PC-3 (cell line): ENCODE measurements at regions not wholly inside any gene's neighbourhood (a gene's known extent, or its start where the extent isn't known, plus 50 kb on each side); places are given as distances from the start of the nearest gene placed in this dataset.

ENCODE experiments used
- ATAC-seq: fragments of 200-7000 bp; cut with Tn5 transposase; 2 replicates; pipeline ENCODE4 v1.9.1; 2020; ENCODE audit warnings: mild to moderate bottlenecking, moderate library complexity
- BruUV-seq: library from RNA; stranded (reverse); fragments of 400-500 nt; replicated peaks from 2 replicates; lab custom pipeline; 2021; lab: Mats Ljungman, UMichigan
- CTCF ChIA-PET: fragments of 300-600 bp; sonication (Branson Sonifier 250); formaldehyde crosslinking; loops from one replicate; lab custom pipeline; 2022; ENCODE audit warnings: antibody characterized with exemption; lab: Charles Lee
- POLR2A ChIA-PET: fragments of 300-600 bp; sonication (Branson Sonifier 250); formaldehyde crosslinking; loops from one replicate; lab custom pipeline; 2022; ENCODE audit warnings: antibody characterized with exemption; ENCODE audit not compliant: unreplicated experiment; lab: Charles Lee
- DNase-seq: peaks from one replicate; pipeline ENCODE4 v3.0.0-alpha.2; 2015
- H2AFZ ChIP-seq: fragments of 300-600 bp; sonication (generic); 2 replicates; pipeline ENCODE4 v1.6.0; 2016; ENCODE audit warnings: antibody characterized with exemption, low read length
- H3F3A ChIP-seq: fragments of 300-600 bp; sonication (generic); one replicate; pipeline ENCODE4 v1.6.0; 2017; ENCODE audit warnings: antibody characterized with exemption, low read length, control low read depth, mild to moderate bottlenecking; ENCODE audit not compliant: unreplicated experiment
- H3K27ac ChIP-seq: fragments of 300-600 bp; sonication (generic); 2 replicates; pipeline ENCODE4 v1.5.1; 2016; ENCODE audit warnings: mild to moderate bottlenecking, low read length
- H3K27me3 ChIP-seq: fragments of 300-600 bp; sonication (generic); 2 replicates; pipeline ENCODE4 v1.6.1; 2016; ENCODE audit warnings: low read length, mixed read lengths
- H3K36me3 ChIP-seq: fragments of 300-600 bp; sonication (generic); 2 replicates; pipeline ENCODE4 v1.6.1; 2016; ENCODE audit warnings: low read depth, mixed run types, low read length, mixed read lengths
- H3K4me1 ChIP-seq: fragments of 300-600 bp; sonication (generic); 2 replicates; pipeline ENCODE4 v1.5.1; 2016; ENCODE audit warnings: low read length; ENCODE audit not compliant: insufficient read depth
- H3K4me2 ChIP-seq: fragments of 300-600 bp; sonication (generic); 2 replicates; pipeline ENCODE4 v1.6.0; 2016; ENCODE audit warnings: low read length
- H3K4me3 ChIP-seq: fragments of 300-600 bp; sonication (generic); 2 replicates; pipeline ENCODE4 v1.5.1; 2016; ENCODE audit warnings: mild to moderate bottlenecking, low read length, mixed read lengths
- H3K79me2 ChIP-seq: fragments of 300-600 bp; sonication (generic); 2 replicates; pipeline ENCODE4 v1.6.1; 2017; ENCODE audit warnings: low read length, mixed read lengths
- H3K9ac ChIP-seq: fragments of 300-600 bp; sonication (generic); 2 replicates; pipeline ENCODE4 v1.6.0; 2016; ENCODE audit warnings: mild to moderate bottlenecking, low read length
- H3K9me2 ChIP-seq: fragments of 300-600 bp; sonication (generic); replicated peaks from 2 replicates; pipeline ENCODE4 v1.6.1; 2016; ENCODE audit warnings: mixed run types, low read length, mixed read lengths
- H3K9me3 ChIP-seq: fragments of 300-600 bp; sonication (generic); 2 replicates; pipeline ENCODE4 v1.6.1; 2016; ENCODE audit warnings: low read length, mixed read lengths
- H4K20me1 ChIP-seq: fragments of 300-600 bp; sonication (generic); 2 replicates; pipeline ENCODE4 v1.6.1; 2016; ENCODE audit warnings: low read length, mixed read lengths
- CTCF ChIP-seq: fragments of 300-600 bp; sonication (generic); conservative IDR thresholded peaks from 2 replicates; pipeline ENCODE4 v1.5.1; 2017; ENCODE audit warnings: antibody characterized with exemption, low read depth, mild to moderate bottlenecking, low read length
- EZH2 ChIP-seq: fragments of 300-600 bp; sonication (generic); IDR thresholded peaks from one replicate; pipeline ENCODE4 v1.6.1; 2017; ENCODE audit warnings: antibody characterized with exemption, mild to moderate bottlenecking, low read length; ENCODE audit not compliant: unreplicated experiment
- EZH2phosphoT487 ChIP-seq: fragments of 300-600 bp; sonication (generic); IDR thresholded peaks from 2 replicates; pipeline ENCODE4 v1.6.1; 2018; ENCODE audit warnings: mild to moderate bottlenecking, antibody characterized with exemption, low read length, borderline replicate concordance
- intact Hi-C: fragments of 100-400 bp; cut with micrococcal nuclease; formaldehyde crosslinking; loops from 2 replicates; pipeline ENCODE4 v1.9.0; 2023

- BruUV-seq, result no TSS peak
- no peak overlapping the region for H3K27ac ChIP-seq
- intact Hi-C loops, result no loop called here
- no peaks in the 10 kb centered on the region for H3K9me2 ChIP-seq
- H3K36me3 ChIP-seq, result no peaks in the 10 kb centered on the region
- H3F3A ChIP-seq, result no peaks in the 10 kb centered on the region
- TF ChIP-seq EZH2phosphoT487 (no peak), EZH2 (no peak), CTCF (no peak)
- H3K9ac ChIP-seq, result no peak overlapping the region
- ChIA-PET CTCF (no interaction called here), POLR2A (no interaction called here)
- H3K4me2 ChIP-seq, result no peak overlapping the region
- no peaks in the 10 kb centered on the region for H3K27me3 ChIP-seq
- no peaks in the 10 kb centered on the region for H3K9me3 ChIP-seq
- H2AFZ ChIP-seq, result no peak overlapping the region
- no peak overlapping the region for H3K4me3 ChIP-seq
- peaks cover 10% of the 10 kb centered on the region for H3K4me1 ChIP-seq
- H3K79me2 ChIP-seq, result no peaks in the 10 kb centered on the region
- no peak for ATAC-seq
- DNase-seq, result no peak
- no peaks in the 10 kb centered on the region for H4K20me1 ChIP-seq
These were observed 154.3 kb downstream of the RMST start for GRCh38 chr12:97616946-97617345.

DNA sequence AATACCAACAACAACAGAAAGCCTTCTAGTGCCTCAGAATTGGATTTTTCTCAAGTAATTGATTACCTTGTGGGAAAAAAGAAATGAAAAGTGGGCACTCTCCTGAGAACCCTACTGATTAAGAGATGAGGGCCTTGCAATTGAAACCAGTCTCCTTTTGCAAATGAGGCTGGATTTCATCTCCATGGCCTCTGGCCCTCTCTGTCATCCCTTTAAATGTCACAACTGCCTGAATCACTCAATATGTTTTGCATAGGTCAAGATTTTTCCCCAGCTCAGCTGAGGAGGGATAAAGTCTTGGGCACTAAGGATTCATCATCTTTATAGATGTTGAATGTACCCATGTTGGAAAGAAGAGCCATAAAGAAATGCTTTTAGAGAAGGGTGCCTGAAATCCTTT, 166.4 kb downstream of the RMST start:
- Histone ChIP-seq H3F3A (no peaks in the 10 kb centered on the region), H3K36me3 (no peaks in the 10 kb centered on the region), H4K20me1 (no peaks in the 10 kb centered on the region), H3K4me1 (no peaks in the 10 kb centered on the region), H3K4me3 (no peak overlapping the region), H3K79me2 (no peaks in the 10 kb centered on the region), H3K27ac (no peak overlapping the region), H3K9ac (no peak overlapping the region), H3K9me2 (no peaks in the 10 kb centered on the region), H2AFZ (no peak overlapping the region), H3K4me2 (no peak overlapping the region), H3K27me3 (peaks cover 4% of the 10 kb centered on the region; the same call in 1 of the 2 replicates), H3K9me3 (no peaks in the 10 kb centered on the region)
- BruUV-seq, result no TSS peak
- intact Hi-C loops, result no loop called here
- ChIA-PET POLR2A (no interaction called here), CTCF (no interaction called here)
- ATAC-seq, result no peak
- DNase-seq, result no peak
- TF ChIP-seq EZH2phosphoT487, result no peak
- no peak for TF ChIP-seq EZH2
- no peak for TF ChIP-seq CTCF

GRCh38 chr12:97629382-97629781, 166.8 kb downstream of the RMST start:
- no peak overlapping the region for H3K9ac ChIP-seq
- BruUV-seq, result no TSS peak
- no peaks in the 10 kb centered on the region for H3K9me3 ChIP-seq
- H3K27ac ChIP-seq, result no peak overlapping the region
- DNase-seq (no peak), ATAC-seq (no peak)
- peaks cover 4% of the 10 kb centered on the region; the same call in 1 of the 2 replicates for H3K27me3 ChIP-seq
- no peak overlapping the region for H3K4me3 ChIP-seq
- no peaks in the 10 kb centered on the region for H3K9me2 ChIP-seq
- no peaks in the 10 kb centered on the region for H3K36me3 ChIP-seq
- ChIA-PET POLR2A (no interaction called here), CTCF (no interaction called here)
- intact Hi-C loops, result no loop called here
- no peak for TF ChIP-seq EZH2phosphoT487
- no peak for TF ChIP-seq EZH2
- TF ChIP-seq CTCF, result no peak
- H3K4me2 ChIP-seq, result no peak overlapping the region
- H2AFZ ChIP-seq, result no peak overlapping the region
- H3F3A ChIP-seq, result no peaks in the 10 kb centered on the region
- H3K4me1 ChIP-seq, result no peaks in the 10 kb centered on the region
- H4K20me1 ChIP-seq, result no peaks in the 10 kb centered on the region
- no peaks in the 10 kb centered on the region for H3K79me2 ChIP-seq
